ENCODE measurements at regions not wholly inside any gene's neighbourhood (a gene's known extent, or its start where the extent isn't known, plus 50 kb on each side); places are given as distances from the start of the nearest gene placed in this dataset.

GRCh38 chr4:3818371-3818770 is 52.2 kb downstream of the ADRA2C start:
- DNase-seq: no peak

GRCh38 chr4:3819210-3819919 is 53.2 kb downstream of the ADRA2C start:
- DNase-seq: no peak

GRCh38 chr4:3820016-3820805 is 54.0 kb downstream of the ADRA2C start:
- no peak for DNase-seq

- no peak for DNase-seq
Measured at GRCh38 chr4:3820806-3821579, 54.8 kb downstream of the ADRA2C start.

- DNase-seq: no peak
Measured at GRCh38 chr4:3821580-3822229, 55.5 kb downstream of the ADRA2C start.

GRCh38 chr4:3822230-3822947 is 56.2 kb downstream of the ADRA2C start:
- peak; percentile 45 for DNase-seq

GRCh38 chr4:3823496-3824341 is 57.5 kb downstream of the ADRA2C start:
- no peak for DNase-seq

- no peak for DNase-seq
Measured at GRCh38 chr4:3824521-3825270, 58.5 kb downstream of the ADRA2C start.

GRCh38 chr4:3825530-3825929 is 59.3 kb downstream of the ADRA2C start:
- no peak for DNase-seq

GRCh38 chr4:3826247-3827172 is 60.3 kb downstream of the ADRA2C start:
- DNase-seq: no peak

GRCh38 chr4:3827616-3828492 is 61.7 kb downstream of the ADRA2C start:
- peak; percentile 82 for DNase-seq

- no peak for DNase-seq
Measured at GRCh38 chr4:3828546-3828945, 62.4 kb downstream of the ADRA2C start.

GRCh38 chr4:3829211-3829955 is 63.2 kb downstream of the ADRA2C start:
- DNase-seq: no peak

- peak; percentile 65 for DNase-seq
Measured at GRCh38 chr4:3829956-3830773, 64.0 kb downstream of the ADRA2C start.

- no peak for DNase-seq
Measured at GRCh38 chr4:3830774-3831528, 64.8 kb downstream of the ADRA2C start.

Data from right hindlimb (tissue), 1 donor.